DMS79 (cell line): ENCODE measurements at regions not wholly inside any gene's neighbourhood (a gene's known extent, or its start where the extent isn't known, plus 50 kb on each side); places are given as distances from the start of the nearest gene placed in this dataset.
"Not testable (repeated sequence)": the region's sequence is repeated elsewhere in the genome, so short reads cannot be mapped to it uniquely, and the experiment has no call there.

Experiments used
- DNase-seq: peaks from one replicate; lab custom pipeline; 2025; lab: John Stamatoyannopoulos, UW

GRCh38 chr17:68141050-68141449 is 105.5 kb downstream of the KPNA2 start:
- no peak for DNase-seq

GRCh38 chr17:68142595-68142994 is 105.2 kb upstream of the AMZ2 start:
- no peak for DNase-seq

DNA sequence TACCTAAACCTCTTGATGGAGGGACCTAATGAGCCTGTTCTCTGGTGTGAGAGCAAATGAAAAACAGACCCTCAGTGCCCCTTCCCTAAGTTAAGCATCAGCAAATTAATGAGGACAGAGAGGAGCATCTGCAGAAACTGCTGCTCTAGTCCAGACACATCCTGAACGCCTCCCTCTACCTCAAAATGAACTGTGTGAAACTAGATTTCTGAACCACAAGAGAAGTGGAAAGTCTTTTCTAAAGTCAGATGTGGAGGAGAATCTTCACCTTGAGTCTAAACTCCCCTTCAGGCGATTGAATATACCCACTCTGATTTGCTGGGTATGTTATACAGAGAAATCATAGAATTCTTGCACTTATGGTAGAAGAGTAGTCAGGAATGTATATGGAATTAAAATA is 104.4 kb upstream of the AMZ2 start:
- DNase-seq: no peak

DNA sequence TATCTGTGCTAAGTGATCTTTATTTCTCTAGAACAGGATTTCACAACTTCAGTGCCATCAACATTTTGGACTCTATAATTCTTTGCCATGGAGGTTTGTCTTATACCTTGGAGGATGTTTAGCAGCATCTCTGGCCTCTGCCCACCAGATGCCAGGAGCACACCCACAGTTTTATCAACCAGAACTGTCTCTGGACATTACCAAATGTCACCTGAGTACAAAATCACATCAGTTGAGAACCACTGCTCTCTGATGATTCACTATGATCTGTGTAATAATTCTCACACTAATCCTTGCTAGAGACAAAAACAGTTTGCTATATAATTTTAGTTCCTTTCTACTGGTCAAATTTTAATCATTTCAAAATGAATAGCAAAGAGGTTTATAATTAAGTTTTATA is 102.8 kb upstream of the AMZ2 start:
- no peak for DNase-seq

GRCh38 chr17:68148936-68149335 is 98.9 kb upstream of the AMZ2 start:
- no peak for DNase-seq

GRCh38 chr17:68152161-68152571 is 95.7 kb upstream of the AMZ2 start:
- DNase-seq: no peak

DNA sequence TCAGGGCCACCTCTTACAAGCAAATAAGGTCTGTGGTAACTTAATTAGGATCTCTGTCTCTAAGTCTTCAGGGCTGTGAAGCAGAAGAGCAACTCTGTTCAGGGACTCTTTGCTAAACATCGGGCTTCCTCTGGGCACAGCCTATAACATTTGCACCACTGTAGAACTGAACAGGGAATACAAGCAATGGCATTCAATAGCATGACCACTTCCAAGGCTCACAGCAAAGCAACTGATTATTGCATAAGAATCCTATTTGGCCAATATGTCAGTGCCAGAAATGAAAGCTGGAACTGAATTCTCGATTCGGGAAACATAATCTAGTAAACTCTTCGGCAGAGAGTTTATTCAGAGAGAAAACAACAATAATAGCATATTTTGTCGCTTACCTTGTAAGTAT is 92.2 kb upstream of the AMZ2 start:
- no peak for DNase-seq

DNA sequence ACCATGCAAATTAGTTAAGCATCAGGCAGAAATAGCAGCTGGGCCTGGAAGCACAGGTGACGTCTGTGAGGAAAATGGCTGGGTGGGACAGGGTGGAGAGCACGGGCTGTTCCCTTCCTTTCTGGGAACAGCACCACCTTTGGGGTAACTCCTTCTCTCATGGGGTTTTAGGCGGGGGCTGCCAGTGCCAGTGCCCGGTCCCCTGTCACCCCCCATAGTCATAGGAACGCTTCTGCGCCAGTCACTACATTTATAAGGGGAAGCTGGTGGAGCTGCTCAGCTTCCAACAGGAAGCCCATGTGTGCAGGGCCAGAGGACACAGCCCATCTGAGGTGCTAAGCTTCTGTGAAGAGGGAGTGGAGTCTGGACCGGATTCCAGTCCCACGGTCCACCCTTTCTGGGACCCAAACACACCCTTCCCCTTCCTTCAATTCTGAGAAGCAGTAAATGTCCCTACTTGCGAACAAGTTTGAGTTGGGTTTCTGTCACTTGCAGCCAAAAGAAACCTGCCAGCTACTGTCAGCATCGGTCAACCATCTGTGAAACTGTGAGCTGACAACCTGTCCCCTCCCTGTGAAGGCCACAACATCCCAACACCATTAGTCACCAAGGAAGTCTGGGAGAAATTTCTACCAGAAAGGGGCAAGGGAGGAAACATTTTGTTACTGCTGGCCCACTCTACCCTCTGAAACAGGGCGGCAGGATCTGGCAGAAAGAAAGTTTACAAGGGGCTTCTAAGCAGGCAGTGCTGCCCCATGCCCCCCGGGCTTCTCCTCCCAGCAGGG is 86.0 kb upstream of the AMZ2 start:
- DNase-seq: no peak

- not testable (repeated sequence) for DNase-seq
Measured at GRCh38 chr17:68168273-68169164, 79.3 kb upstream of the AMZ2 start.

GRCh38 chr17:68169165-68169821 is 78.5 kb upstream of the AMZ2 start:
- DNase-seq: not testable (repeated sequence)

- DNase-seq: no peak
Measured at GRCh38 chr17:68169840-68170239, 78.0 kb upstream of the AMZ2 start.

- no peak for DNase-seq
Measured at GRCh38 chr17:68170246-68170645, 77.6 kb upstream of the AMZ2 start.

DNA sequence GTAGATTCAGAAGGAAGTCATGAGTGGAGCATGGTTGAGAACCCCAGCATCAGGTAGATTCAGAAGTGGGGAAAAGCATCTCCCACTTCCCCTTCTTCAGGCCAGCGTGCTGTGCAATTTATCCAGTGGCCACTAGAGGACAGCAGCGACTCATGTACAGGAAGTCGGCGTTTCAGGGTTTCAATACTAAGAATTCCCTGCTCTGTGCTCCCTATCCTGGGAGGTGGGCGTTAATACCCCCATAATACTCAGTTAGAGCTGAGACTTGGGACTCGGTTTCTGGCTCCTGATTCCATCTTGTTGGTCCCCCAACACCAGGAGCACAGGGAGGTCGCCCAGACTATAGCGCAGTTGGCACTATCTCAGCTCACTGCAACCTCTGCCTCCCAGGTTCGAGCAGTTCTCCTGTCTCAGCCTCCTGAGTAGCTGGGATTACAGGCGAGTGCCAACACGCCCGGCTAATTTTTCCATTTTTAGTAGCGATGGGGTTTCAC is 75.3 kb upstream of the AMZ2 start:
- DNase-seq: no peak

DNA sequence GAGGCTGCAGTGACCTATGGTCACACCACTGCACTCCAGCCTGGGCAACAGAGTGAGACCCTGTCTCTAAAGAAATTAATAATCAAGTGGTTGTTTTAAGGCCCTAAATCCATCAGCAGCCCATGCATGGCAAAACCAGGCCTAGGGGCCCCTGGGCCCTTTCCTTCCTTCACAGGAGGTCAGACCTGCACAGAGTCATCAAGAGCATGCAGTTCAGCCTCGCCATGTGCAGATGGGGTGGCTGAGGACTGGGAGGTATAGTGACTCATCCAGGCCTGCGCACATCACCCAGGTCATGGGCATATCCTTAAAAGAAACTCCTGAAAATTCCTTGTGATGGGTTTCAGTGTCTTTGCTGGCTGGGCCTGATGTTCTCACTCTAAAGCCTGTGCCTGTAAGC is 72.4 kb upstream of the AMZ2 start:
- no peak for DNase-seq

GRCh38 chr17:68175905-68176304 is 71.9 kb upstream of the AMZ2 start:
- no peak for DNase-seq

DNA sequence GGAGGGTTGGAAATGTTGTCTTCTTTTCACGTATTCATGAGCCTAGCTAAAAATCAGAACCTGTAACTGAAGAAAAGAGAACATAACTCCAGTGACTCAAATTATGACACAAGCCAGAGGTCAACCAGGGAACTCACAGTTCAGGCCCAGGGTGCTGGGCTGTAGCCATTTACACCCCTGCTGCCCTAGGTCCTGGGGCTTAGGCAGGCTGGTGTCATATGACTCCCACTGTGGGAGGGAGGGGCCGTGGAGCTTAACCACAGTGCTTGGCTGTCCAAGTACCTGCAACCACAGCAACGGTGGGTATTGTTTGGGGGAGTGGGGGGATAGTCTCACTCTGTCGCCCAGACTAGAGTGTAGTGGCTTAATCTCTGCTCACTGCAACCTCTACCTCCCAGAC is 71.1 kb upstream of the AMZ2 start:
- DNase-seq: no peak

GRCh38 chr17:68178831-68179230 is 69.0 kb upstream of the AMZ2 start:
- no peak for DNase-seq

GRCh38 chr17:68179236-68179925 is 68.5 kb upstream of the AMZ2 start:
- DNase-seq: peak; percentile 28

DNA sequence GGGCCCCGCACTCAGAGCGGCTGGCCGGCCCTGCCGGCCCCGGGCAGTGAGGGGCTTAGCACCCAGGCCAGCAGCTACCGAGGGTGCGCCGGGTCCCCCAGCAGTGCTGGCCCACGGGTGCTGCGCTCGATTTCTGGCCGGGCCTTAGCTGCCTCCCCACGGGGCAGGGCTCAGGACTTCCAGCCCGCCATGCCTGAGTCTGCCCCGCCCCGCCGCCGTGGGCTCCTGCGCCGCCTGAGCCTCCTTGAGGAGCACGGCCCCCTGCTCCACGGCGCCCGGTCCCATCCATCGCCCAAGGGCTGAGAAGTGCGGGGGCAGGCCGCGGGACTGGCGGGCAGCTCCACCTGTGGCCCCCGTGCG is 67.9 kb upstream of the AMZ2 start:
- DNase-seq: no peak

DNA sequence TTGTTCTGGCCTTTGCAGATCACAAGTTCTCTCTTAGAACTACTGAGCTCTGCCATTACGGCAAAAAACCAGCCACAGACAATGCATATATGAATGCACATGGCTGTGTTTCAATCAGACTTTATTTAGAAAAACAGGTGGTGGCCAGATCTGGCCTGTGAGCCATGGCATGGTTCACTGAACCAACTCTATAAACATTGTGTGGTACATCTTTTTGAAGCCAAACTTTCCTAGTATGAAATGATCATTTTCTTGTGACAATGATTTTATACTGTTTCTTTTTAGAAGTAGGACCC is 65.9 kb upstream of the AMZ2 start:
- DNase-seq: no peak

DNA sequence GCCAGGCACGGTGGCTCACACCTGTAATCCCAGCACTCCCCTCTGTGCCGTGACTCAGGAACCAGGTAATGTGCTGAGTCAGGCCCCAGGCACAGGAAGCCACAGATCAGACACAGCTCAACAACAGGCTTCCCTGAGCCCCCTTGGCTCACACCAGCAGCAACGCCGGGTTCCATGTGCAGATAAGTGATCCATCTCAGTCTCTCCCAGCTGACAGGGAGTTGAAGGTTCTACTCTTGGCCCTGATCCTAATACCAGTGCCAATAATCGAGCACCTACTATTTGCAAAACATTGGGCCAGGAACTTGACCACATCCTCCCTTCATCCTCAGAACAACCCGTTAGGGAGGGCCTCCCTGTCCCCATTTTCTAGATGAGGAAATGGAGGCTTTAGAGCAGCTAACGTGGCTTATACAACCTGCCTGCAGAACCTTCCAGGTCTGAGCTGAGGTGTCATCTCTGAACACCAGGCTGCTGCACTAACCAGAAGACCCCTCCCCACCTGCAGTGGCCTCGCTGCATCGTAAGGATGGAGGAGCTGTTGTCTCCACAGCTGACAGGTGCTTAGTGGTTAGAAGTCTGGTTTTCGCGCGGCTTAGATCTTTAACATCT is 64.8 kb upstream of the AMZ2 start:
- DNase-seq: no peak

DNA sequence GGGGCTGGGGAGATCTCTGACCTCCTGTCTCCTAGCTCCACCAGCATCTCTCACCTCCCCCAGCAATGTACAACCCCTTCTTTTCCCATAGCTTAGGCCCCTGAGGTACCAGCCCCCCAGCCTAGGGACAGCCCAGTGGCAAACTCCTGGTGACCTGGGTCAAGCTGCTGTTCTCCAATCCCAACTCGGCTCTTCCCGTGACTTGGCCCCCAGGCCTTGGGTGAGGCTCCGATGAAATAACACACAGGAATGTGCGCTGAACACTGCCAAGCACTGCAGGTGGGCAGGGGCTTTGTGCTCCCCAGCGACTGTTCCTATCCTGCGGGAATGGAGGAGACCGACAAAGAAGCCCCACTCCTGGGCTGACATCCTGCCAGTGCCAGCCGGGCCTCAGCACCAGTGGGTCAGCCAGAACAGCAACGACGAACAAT is 63.7 kb upstream of the AMZ2 start:
- DNase-seq: no peak
